GM19438 (cell line): ENCODE measurements at regions not wholly inside any gene's neighbourhood (a gene's known extent, or its start where the extent isn't known, plus 50 kb on each side); places are given as distances from the start of the nearest gene placed in this dataset.

Source experiments
- ATAC-seq: cut with Tn5 transposase; IDR thresholded peaks from one replicate; pipeline ENCODE4 v1.9.1; 2021; ENCODE audit warnings: low read depth; ENCODE audit not compliant: unreplicated experiment

GRCh38 chr21:35585878-35586277 lies 474.4 kb downstream of the SETD4 start:
- ATAC-seq = no peak

- no peak for ATAC-seq
These were observed 475.2 kb downstream of the SETD4 start for GRCh38 chr21:35585155-35585554.

GRCh38 chr21:35583566-35584216 lies 476.6 kb downstream of the SETD4 start:
- ATAC-seq = no peak

GRCh38 chr21:35582731-35583130 lies 477.6 kb downstream of the SETD4 start:
- no peak for ATAC-seq

GRCh38 chr21:35581640-35582039 lies 478.7 kb downstream of the SETD4 start:
- no peak for ATAC-seq

- no peak for ATAC-seq
These were observed 480.6 kb downstream of the SETD4 start for GRCh38 chr21:35579520-35580293.

GRCh38 chr21:35578831-35579471 lies 481.4 kb downstream of the SETD4 start:
- no peak for ATAC-seq

GRCh38 chr21:35578347-35578782 lies 482.0 kb downstream of the SETD4 start:
- no peak for ATAC-seq

- ATAC-seq = no peak
These were observed 484.9 kb downstream of the SETD4 start for GRCh38 chr21:35575280-35575915.

GRCh38 chr21:35573472-35574374 lies 486.6 kb downstream of the SETD4 start:
- no peak for ATAC-seq

- ATAC-seq = no peak
These were observed 488.4 kb downstream of the SETD4 start for GRCh38 chr21:35571910-35572309.

GRCh38 chr21:35568643-35569042 lies 491.7 kb downstream of the SETD4 start:
- ATAC-seq = no peak

GRCh38 chr21:35566874-35567273 lies 493.5 kb downstream of the SETD4 start:
- no peak for ATAC-seq

- no peak for ATAC-seq
These were observed 495.1 kb downstream of the SETD4 start for GRCh38 chr21:35565204-35565611.

- no peak for ATAC-seq
These were observed 496.4 kb downstream of the SETD4 start for GRCh38 chr21:35563885-35564451.

- no peak for ATAC-seq
These were observed 497.4 kb downstream of the SETD4 start for GRCh38 chr21:35562876-35563275.

- ATAC-seq = no peak
These were observed 499.2 kb downstream of the SETD4 start for GRCh38 chr21:35561116-35561515.

GRCh38 chr21:35559829-35560225 lies 500.5 kb downstream of the SETD4 start:
- ATAC-seq = no peak

- ATAC-seq = no peak
These were observed 501.0 kb downstream of the SETD4 start for GRCh38 chr21:35559128-35559828.
